ENCODE measurements at regions not wholly inside any gene's neighbourhood (a gene's known extent, or its start where the extent isn't known, plus 50 kb on each side); places are given as distances from the start of the nearest gene placed in this dataset.

- Mint-ChIP-seq H3K27me3 (ENCODE audit: low read depth) (peaks cover 4% of the 10 kb centered on the region), H3K27ac (peak overlapping the region in 2 of 3 experiments; percentile 66 to 95), H3K4me3 (no peak overlapping the region), H3K36me3 (ENCODE audit: low read depth) (no peaks in the 10 kb centered on the region), H3K4me1 (peaks cover 28% of the 10 kb centered on the region), H3K9me3 (no peaks in the 10 kb centered on the region)
- TF ChIP-seq, protein P1, sequence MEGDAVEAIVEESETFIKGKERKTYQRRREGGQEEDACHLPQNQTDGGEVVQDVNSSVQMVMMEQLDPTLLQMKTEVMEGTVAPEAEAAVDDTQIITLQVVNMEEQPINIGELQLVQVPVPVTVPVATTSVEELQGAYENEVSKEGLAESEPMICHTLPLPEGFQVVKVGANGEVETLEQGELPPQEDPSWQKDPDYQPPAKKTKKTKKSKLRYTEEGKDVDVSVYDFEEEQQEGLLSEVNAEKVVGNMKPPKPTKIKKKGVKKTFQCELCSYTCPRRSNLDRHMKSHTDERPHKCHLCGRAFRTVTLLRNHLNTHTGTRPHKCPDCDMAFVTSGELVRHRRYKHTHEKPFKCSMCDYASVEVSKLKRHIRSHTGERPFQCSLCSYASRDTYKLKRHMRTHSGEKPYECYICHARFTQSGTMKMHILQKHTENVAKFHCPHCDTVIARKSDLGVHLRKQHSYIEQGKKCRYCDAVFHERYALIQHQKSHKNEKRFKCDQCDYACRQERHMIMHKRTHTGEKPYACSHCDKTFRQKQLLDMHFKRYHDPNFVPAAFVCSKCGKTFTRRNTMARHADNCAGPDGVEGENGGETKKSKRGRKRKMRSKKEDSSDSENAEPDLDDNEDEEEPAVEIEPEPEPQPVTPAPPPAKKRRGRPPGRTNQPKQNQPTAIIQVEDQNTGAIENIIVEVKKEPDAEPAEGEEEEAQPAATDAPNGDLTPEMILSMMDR (IDR thresholded peaks at IDR 0.05; ENCODE audit: unreplicated experiment in 3 of 3) = no peak
Observed at GRCh38 chr6:139483079-139483478, 108.6 kb upstream of the CITED2 start.

DNA sequence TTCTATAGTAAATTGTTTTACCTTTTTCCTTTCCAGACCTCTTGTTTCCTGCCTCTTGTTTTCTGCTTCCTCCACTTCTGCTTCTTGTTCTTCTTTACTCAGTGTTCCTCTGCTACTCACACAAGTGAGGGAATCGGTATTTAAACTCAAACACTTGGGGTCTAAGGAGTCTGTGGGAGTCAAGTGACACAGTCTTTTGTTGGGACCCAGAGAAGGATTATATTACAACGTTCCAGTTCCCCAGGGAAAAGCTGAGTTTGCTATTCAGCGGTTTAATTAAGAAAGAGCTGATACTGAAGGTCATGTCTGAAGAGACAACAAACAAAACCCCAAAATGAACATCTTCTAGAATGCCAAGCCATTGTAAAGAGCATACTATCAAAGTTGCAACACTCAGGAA, 107.8 kb upstream of the CITED2 start:
- H3K27ac Mint-ChIP-seq = peak overlapping the region; percentile 67 to 95 (median 75)
- peaks cover 28% of the 10 kb centered on the region for H3K4me1 Mint-ChIP-seq
- H3K9me3 Mint-ChIP-seq = no peaks in the 10 kb centered on the region
- peak overlapping the region in 1 of 3 experiments; percentile 10 for H3K4me3 Mint-ChIP-seq
- H3K36me3 Mint-ChIP-seq (ENCODE audit: low read depth) = no peaks in the 10 kb centered on the region
- TF ChIP-seq, protein P1 (IDR thresholded peaks at IDR 0.05; ENCODE audit: unreplicated experiment in 3 of 3) = no peak
- peaks cover 4% of the 10 kb centered on the region for H3K27me3 Mint-ChIP-seq (ENCODE audit: low read depth)

DNA sequence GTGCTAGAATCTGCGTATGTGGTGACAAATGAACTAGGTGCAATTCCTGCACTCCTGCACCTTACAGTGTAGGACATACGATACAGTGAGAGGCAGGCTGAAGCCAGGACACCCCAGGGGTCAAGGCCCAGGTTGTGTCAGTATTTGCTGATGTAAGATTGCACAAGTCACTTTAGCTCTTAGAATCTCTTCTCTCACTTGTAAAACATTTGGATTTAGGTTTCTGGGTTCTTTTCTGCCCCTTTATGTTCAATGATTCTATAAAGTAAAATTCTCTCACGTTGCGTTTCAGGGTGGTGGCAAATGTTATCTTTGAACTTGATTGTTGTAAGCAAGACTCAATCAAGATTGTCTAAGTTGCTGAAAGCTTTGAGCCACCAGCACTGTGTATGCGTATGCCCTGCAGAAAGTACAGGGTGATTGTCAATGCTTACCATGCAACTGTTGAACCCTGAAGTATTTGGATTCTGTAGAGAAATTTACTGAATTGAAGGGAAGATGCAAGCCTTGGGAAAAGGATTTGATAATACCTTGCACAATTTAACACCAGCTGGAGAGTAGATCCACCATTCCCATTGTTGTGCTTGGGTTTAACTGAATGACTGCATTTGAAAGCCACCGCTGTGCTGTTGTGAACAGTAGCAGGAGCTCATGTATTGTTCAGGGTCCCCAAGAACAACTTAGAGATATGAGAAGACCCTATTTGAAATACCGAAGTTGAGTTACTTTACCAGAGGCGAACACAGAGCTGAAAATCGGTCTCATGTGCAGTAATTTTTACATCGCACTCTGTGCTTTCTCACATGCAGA, 106.1 kb upstream of the CITED2 start:
- H3K4me1 Mint-ChIP-seq = peaks cover 32% of the 10 kb centered on the region
- peaks cover 4% of the 10 kb centered on the region for H3K27me3 Mint-ChIP-seq (ENCODE audit: low read depth)
- no peaks in the 10 kb centered on the region for H3K36me3 Mint-ChIP-seq (ENCODE audit: low read depth)

DNA sequence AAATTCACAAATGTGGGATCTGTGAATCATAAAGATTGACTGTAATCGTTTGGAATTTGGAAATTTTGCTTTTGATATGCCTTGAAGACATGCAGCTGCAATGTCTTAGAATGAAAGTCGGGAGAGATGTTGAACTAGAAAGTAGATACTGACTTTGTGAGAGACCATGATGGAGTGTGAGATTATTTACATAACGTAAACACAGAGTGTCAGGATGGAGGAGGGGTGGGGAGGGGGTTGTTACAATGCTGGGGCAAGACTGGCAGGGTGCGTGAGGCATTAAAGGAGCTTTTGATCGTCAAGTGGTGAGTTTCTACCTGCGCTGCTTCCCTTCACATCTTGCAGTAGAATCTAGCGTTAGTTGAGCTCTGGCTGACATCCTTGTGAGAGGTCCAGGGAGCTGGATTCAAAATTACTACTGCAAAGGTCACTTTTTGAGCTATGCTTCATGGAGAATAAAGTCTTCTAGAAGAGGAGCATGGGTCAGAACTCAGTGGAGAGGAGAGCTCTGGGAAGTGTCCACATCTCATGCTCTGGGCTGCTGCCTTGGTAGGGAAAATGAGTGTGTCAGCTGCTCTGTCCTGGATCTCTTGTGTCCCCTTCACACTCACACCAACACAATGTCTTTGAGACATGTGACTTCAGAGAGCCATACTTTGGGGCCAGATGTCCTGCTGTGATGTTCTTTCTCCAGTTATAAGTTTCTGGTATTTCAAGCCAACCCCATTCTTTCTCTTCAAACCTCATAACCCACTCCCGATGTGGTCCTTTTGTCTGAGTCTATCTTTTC, 105.2 kb upstream of the CITED2 start:
- peak overlapping the region in 2 of 3 experiments; percentile 1 to 40 for H3K27ac Mint-ChIP-seq
- H3K36me3 Mint-ChIP-seq (ENCODE audit: low read depth) = no peaks in the 10 kb centered on the region
- peaks cover 37% of the 10 kb centered on the region for H3K4me1 Mint-ChIP-seq
- H3K9me3 Mint-ChIP-seq = no peaks in the 10 kb centered on the region
- H3K4me3 Mint-ChIP-seq = no peak overlapping the region
- TF ChIP-seq, protein P1 (IDR thresholded peaks at IDR 0.05; ENCODE audit: unreplicated experiment in 3 of 3) = no peak
- peaks cover 4% of the 10 kb centered on the region for H3K27me3 Mint-ChIP-seq (ENCODE audit: low read depth)

More for the DNA sequence above, 106.1 kb upstream of the CITED2 start:
- TF ChIP-seq, protein P1 (IDR thresholded peaks at IDR 0.05; ENCODE audit: unreplicated experiment in 3 of 3) = no peak
- Mint-ChIP-seq H3K4me3 (no peak overlapping the region), H3K27ac (peak overlapping the region in 2 of 3 experiments; percentile 6 to 40), H3K9me3 (no peaks in the 10 kb centered on the region)

- TF ChIP-seq, protein P1 (IDR thresholded peaks at IDR 0.05; ENCODE audit: unreplicated experiment in 3 of 3) = no peak
- H3K27me3 Mint-ChIP-seq (ENCODE audit: low read depth) = no peaks in the 10 kb centered on the region
- no peaks in the 10 kb centered on the region for H3K9me3 Mint-ChIP-seq
- peak overlapping the region in 1 of 3 experiments; percentile 22 for H3K4me3 Mint-ChIP-seq
- H3K27ac Mint-ChIP-seq = peak overlapping the region; percentile 97 to 98 (median 98)
- peaks cover 49% of the 10 kb centered on the region for H3K4me1 Mint-ChIP-seq
- no peaks in the 10 kb centered on the region for H3K36me3 Mint-ChIP-seq (ENCODE audit: low read depth)
Observed at GRCh38 chr6:139475646-139476045, 101.2 kb upstream of the CITED2 start.

Data from nephron (organoid).